A673 (cell line): ENCODE measurements at regions not wholly inside any gene's neighbourhood (a gene's known extent, or its start where the extent isn't known, plus 50 kb on each side); places are given as distances from the start of the nearest gene placed in this dataset.

ENCODE experiments used
- BruUV-seq: library from RNA; stranded (reverse); fragments of 400-500 nt; replicated peaks from 2 replicates; lab custom pipeline; 2021; lab: Mats Ljungman, UMichigan
- CTCF ChIA-PET: fragments of 300-600 bp; sonication (Branson Sonifier 250); formaldehyde crosslinking; loops from one replicate; lab custom pipeline; 2022; ENCODE audit warnings: antibody characterized with exemption; lab: Charles Lee
- POLR2A ChIA-PET: fragments of 300-600 bp; sonication (Branson Sonifier 250); formaldehyde crosslinking; loops from one replicate; lab custom pipeline; 2022; ENCODE audit warnings: antibody characterized with exemption; ENCODE audit not compliant: low non-redundant PET; lab: Charles Lee
- DNase-seq: peaks from one replicate; pipeline ENCODE4 v3.0.0-alpha.2; 2015; ENCODE audit warnings: low spot score
- H3K27ac ChIP-seq: fragments of 200-600 bp; sonication (generic); 2 replicates; pipeline ENCODE4 v1.5.1; 2016; ENCODE audit warnings: mixed run types, low read depth, mild to moderate bottlenecking, mixed read lengths, antibody characterized with exemption, low read length; ENCODE audit not compliant: poor library complexity, severe bottlenecking
- H3K27me3 ChIP-seq: fragments of 200-600 bp; sonication (generic); replicated peaks from 2 replicates; pipeline ENCODE4 v1.6.1; 2017; ENCODE audit warnings: mixed run types, low read depth, mild to moderate bottlenecking, mixed read lengths, antibody characterized with exemption, low read length; ENCODE audit not compliant: insufficient read depth, poor library complexity
- H3K36me3 ChIP-seq: fragments of 200-600 bp; sonication (generic); 2 replicates; pipeline ENCODE4 v1.6.1; 2016; ENCODE audit warnings: mixed run types, mild to moderate bottlenecking, mixed read lengths, antibody characterized with exemption, low read length; ENCODE audit not compliant: insufficient read depth, poor library complexity, severe bottlenecking
- H3K4me1 ChIP-seq: fragments of 200-600 bp; sonication (generic); 2 replicates; pipeline ENCODE4 v1.6.1; 2017; ENCODE audit warnings: mixed run types, mild to moderate bottlenecking, mixed read lengths, antibody characterized with exemption, low read length; ENCODE audit not compliant: insufficient read depth, poor library complexity, severe bottlenecking
- H3K4me3 ChIP-seq: fragments of 200-600 bp; sonication (generic); 2 replicates; pipeline ENCODE4 v1.5.1; 2016; ENCODE audit warnings: low read depth, mixed run types, mild to moderate bottlenecking, mixed read lengths, low read length; ENCODE audit not compliant: poor library complexity, severe bottlenecking
- H3K9me3 ChIP-seq: fragments of 200-600 bp; sonication (generic); 2 replicates; pipeline ENCODE4 v1.6.1; 2016; ENCODE audit warnings: mixed run types, low read depth, mild to moderate bottlenecking, mixed read lengths, antibody characterized with exemption, low read length; ENCODE audit not compliant: poor library complexity, severe bottlenecking
- EZH2 ChIP-seq: fragments of 200-600 bp; sonication (generic); IDR thresholded peaks from 2 replicates; pipeline ENCODE4 v1.6.1; 2017; ENCODE audit warnings: borderline replicate concordance, low read depth, mild to moderate bottlenecking, mixed read lengths, antibody characterized with exemption, low read length; ENCODE audit not compliant: poor library complexity, severe bottlenecking
- intact Hi-C: fragments of 100-400 bp; cut with micrococcal nuclease; formaldehyde crosslinking; loops from one replicate; pipeline ENCODE4 v1.10.0; 2022; ENCODE audit not compliant: unreplicated experiment
- TF ChIP-seq, protein P1 (sequence below): fragments of 300-800, 200-600 bp; sonication (generic); conservative IDR thresholded peaks from 2 replicates; pipeline ENCODE4 v1.5.1; 2017; ENCODE audit warnings: low read depth, mild to moderate bottlenecking, antibody characterized with exemption, low read length, moderate library complexity, mixed read lengths

DNA sequence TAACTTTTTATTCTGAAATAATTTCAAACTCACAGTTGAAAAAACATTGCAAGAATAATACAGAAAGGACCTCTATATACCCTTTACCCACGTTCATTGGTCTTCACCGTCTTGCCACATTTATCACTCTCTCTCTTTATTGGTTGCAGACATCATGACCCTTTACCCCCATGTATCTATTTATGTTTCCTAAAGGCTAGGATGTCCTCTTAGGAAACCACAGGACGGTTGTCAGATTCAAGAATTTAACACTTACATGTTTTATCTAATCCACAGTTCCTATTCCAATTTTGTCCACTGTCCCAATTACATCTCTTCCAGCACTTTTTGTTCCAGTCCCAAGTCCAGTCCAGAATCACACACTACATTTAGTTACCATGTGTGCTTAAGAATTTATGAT is 67.6 kb upstream of the FGFR2 start:
- Histone ChIP-seq H3K36me3 (no peaks in the 10 kb centered on the region), H3K27me3 (no peaks in the 10 kb centered on the region), H3K4me3 (no peak overlapping the region), H3K9me3 (no peaks in the 10 kb centered on the region), H3K4me1 (peaks cover 10% of the 10 kb centered on the region), H3K27ac (no peak overlapping the region)
- no TSS peak for BruUV-seq
- no peak for DNase-seq
- ChIA-PET POLR2A (no interaction called here), CTCF (no interaction called here)
- intact Hi-C loops, result no loop called here
- no peak for TF ChIP-seq EZH2
- TF ChIP-seq, protein P1, sequence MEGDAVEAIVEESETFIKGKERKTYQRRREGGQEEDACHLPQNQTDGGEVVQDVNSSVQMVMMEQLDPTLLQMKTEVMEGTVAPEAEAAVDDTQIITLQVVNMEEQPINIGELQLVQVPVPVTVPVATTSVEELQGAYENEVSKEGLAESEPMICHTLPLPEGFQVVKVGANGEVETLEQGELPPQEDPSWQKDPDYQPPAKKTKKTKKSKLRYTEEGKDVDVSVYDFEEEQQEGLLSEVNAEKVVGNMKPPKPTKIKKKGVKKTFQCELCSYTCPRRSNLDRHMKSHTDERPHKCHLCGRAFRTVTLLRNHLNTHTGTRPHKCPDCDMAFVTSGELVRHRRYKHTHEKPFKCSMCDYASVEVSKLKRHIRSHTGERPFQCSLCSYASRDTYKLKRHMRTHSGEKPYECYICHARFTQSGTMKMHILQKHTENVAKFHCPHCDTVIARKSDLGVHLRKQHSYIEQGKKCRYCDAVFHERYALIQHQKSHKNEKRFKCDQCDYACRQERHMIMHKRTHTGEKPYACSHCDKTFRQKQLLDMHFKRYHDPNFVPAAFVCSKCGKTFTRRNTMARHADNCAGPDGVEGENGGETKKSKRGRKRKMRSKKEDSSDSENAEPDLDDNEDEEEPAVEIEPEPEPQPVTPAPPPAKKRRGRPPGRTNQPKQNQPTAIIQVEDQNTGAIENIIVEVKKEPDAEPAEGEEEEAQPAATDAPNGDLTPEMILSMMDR, result no peak

DNA sequence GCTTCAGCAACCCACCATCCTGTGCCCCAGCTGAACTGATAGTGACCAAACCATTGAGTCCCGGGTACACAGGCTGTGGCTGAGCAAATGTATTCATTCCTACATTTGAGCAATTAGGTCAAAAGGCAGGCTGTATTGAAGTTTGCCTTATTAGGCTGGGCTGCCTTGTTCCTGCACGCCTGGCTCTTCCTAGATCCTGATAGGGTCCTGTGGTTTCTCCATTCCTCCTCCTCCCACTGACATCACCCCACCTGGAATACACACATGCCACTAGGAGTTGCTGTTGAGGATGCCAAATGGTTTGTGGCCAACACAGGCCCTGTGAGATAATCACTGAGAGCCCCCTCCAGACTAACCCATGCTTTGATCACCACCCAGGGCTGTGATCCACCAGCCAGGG is 66.4 kb upstream of the FGFR2 start:
- no peak overlapping the region for H3K27ac ChIP-seq
- no peaks in the 10 kb centered on the region for H3K27me3 ChIP-seq
- H3K4me1 ChIP-seq, result peaks cover 10% of the 10 kb centered on the region
- TF ChIP-seq, protein P1, result no peak
- TF ChIP-seq EZH2, result no peak
- no peaks in the 10 kb centered on the region for H3K9me3 ChIP-seq
- no peak overlapping the region for H3K4me3 ChIP-seq
- intact Hi-C loops, result no loop called here
- CTCF ChIA-PET, result interaction anchor here (0.6 kb wide), 1 partner anchor 722 kb away, joined by 3 read pairs; no protein-coding TSS in a partner anchor
- no TSS peak for BruUV-seq
- DNase-seq, result no peak
- POLR2A ChIA-PET, result no interaction called here
- no peaks in the 10 kb centered on the region for H3K36me3 ChIP-seq

DNA sequence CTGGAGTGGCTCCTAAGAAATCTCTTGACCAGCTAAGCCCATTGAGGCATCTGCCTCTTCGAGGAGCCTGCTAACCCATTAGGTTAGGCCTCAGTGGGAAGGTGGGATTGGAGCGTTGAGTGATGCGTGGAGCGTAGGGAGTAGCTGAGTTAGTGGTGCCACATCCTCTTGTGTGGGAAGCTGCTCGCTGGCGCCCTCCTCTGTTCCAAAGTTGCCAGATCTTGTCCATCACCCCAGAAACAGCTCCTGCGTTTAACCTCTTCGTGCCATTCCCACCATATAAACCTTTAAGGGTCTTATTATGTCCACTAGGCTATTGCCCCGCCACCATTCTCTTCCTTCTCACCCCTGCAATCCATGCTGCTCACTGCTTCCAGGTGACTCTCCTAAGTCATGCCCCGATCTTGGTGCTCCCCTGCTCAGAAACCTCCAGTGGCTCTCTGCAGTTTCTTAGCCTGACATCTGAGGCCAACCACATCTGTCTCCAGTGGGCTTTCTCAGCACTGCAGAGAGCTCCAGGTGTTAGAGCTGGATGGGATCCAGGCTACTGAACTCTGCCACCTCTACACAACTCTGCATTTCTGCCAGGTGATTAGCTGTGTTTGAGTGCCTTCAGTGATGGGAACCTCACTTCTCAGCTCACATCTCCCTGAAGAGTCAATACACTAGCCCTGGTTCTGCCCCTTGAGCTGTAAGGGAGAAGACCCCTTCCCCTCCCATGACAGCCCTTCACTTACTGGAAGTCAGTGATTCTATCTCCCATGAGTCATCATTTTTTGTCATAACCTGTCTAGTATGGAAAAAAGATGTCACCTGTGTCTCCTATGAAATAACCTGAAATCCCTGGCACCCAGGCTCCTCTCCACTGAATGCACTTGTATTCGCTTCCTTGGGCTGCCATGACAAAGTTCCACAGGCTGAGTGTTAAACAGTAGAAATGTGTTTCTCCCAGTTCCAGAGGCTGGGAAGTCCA is 65.0 kb upstream of the FGFR2 start:
- H3K4me3 ChIP-seq, result no peak overlapping the region
- intact Hi-C loops, result no loop called here
- no TSS peak for BruUV-seq
- H3K9me3 ChIP-seq, result no peaks in the 10 kb centered on the region
- ChIA-PET CTCF (interaction anchor here (0.8 to 1.0 kb wide), 2 partner anchors 704 to 714 kb away, joined by 3 read pairs; no protein-coding TSS in a partner anchor), POLR2A (no interaction called here)
- TF ChIP-seq EZH2, result no peak
- TF ChIP-seq, protein P1, result peak; percentile 59
- DNase-seq, result peak; percentile 36
- no peaks in the 10 kb centered on the region for H3K36me3 ChIP-seq
- H3K27me3 ChIP-seq, result no peaks in the 10 kb centered on the region
- no peak overlapping the region for H3K27ac ChIP-seq
- H3K4me1 ChIP-seq, result peaks cover 4% of the 10 kb centered on the region
